GM12892 (cell line): ENCODE measurements at regions not wholly inside any gene's neighbourhood (a gene's known extent, or its start where the extent isn't known, plus 50 kb on each side); places are given as distances from the start of the nearest gene placed in this dataset.

Experiments
- POLR2A ChIP-seq: IDR thresholded peaks from 2 replicates; pipeline ENCODE4 v1.6.1; 2011; ENCODE audit warnings: low read depth, low read length, control low read depth
- POLR2AphosphoS5 ChIP-seq: IDR thresholded peaks from 2 replicates; pipeline ENCODE4 v1.6.1; 2011; ENCODE audit warnings: low read depth, low read length, control low read depth
- TAF1 ChIP-seq: IDR thresholded peaks from 2 replicates; pipeline ENCODE4 v1.6.1; 2011; ENCODE audit warnings: low read depth, mild to moderate bottlenecking, control low read depth, low read length, borderline replicate concordance

DNA sequence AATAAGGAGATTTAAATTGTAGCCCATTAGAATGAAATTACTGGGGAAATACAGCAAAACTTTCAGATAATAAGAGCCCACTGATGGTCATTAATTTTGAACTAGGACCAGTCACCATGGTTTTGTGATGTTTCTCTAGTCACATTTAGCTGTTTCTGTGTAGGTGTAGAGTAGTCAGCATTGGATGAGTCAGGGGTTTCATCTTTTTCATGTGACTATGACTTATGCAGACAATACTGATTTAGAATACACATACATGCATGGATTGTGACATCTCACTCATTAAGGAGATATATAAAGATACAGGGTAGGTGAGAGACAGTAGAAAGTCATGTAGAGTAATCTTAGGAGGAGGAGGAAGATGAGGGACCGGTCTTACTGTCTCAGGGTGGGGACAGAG is 1192.7 kb downstream of the KCNT2 start:
- TF ChIP-seq POLR2A (no peak), TAF1 (no peak), POLR2AphosphoS5 (no peak)
